ENCODE measurements at regions not wholly inside any gene's neighbourhood (a gene's known extent, or its start where the extent isn't known, plus 50 kb on each side); places are given as distances from the start of the nearest gene placed in this dataset.

DNA sequence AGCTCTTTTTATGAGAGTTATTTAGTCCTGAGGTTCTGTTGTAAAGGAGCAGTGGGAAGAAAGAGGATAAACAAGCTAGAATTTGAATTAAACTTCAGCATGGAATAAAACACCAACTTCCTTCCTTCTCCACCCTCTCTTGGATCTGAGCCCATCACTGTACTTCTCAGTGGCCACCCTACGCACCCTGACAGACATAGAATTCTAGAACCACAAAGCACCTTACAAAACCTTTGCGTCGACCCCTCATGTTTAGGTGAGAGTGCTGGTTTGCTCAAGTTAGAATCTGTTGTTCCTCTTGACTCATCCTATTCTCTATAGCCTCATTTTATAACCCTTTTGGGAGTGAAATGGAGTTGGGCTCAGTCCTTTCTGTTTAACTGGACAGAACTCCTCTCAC is 84.6 kb upstream of the RPL34 start:
- TF ChIP-seq, protein P1, sequence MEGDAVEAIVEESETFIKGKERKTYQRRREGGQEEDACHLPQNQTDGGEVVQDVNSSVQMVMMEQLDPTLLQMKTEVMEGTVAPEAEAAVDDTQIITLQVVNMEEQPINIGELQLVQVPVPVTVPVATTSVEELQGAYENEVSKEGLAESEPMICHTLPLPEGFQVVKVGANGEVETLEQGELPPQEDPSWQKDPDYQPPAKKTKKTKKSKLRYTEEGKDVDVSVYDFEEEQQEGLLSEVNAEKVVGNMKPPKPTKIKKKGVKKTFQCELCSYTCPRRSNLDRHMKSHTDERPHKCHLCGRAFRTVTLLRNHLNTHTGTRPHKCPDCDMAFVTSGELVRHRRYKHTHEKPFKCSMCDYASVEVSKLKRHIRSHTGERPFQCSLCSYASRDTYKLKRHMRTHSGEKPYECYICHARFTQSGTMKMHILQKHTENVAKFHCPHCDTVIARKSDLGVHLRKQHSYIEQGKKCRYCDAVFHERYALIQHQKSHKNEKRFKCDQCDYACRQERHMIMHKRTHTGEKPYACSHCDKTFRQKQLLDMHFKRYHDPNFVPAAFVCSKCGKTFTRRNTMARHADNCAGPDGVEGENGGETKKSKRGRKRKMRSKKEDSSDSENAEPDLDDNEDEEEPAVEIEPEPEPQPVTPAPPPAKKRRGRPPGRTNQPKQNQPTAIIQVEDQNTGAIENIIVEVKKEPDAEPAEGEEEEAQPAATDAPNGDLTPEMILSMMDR (conservative IDR thresholded peaks at IDR 0.05; ENCODE audit: low read depth, low read length): no peak
- DNase-seq (ENCODE audit: low read depth): no peak
- no peak overlapping the region for H3K4me3 ChIP-seq (ENCODE audit: low read length)

DNA sequence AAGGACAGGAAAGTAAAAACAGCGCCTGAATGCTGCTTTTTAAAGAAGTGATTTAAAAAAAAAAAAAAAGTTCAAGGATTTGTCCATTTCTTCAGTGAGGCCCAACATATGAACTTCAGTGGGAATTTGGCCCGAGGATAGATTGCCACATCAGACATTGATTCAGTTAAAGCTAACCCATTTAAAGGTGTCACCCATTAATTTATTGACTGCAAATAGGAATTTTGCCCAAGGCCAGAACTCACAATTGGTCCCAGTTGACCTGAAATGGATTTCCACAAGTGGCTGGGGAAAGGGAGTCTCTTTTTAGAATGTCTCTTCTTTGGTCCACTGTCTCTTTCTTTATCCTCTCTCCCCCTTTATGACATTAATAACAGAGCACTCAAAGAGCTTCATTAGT is 86.5 kb upstream of the RPL34 start:
- no peak for DNase-seq (ENCODE audit: low read depth)
- no peak overlapping the region for H3K4me3 ChIP-seq (ENCODE audit: low read length)
- TF ChIP-seq, protein P1 (conservative IDR thresholded peaks at IDR 0.05; ENCODE audit: low read depth, low read length): no peak

DNA sequence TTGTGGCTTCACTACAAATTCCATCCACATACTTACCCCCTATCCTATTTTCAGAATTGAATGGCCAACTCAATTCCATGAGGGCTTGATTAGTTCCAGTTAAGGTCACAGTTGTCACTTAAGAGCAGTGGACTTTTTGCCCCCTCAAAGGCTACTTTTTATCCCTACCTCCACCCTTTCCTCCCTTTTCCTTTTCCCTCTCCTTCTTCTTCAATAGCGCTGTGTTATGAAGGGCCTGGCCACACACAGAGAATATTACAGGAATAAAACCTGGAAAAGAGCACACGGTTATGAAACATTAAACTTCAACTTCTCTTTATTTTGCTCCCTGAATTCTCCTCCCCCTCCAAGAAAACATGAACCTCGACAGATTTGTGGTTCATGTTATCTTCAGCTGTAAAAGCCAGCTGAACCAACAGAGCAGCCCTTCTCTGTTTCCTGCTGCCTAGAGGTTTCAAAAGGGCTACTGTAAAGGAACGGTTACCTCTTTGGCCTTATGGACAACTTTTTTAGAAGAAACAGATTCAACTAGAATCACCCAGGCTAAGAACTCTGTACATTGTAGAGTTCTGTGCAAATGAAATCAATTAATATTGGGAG is 87.0 kb upstream of the RPL34 start:
- no peak overlapping the region for H3K4me3 ChIP-seq (ENCODE audit: low read length)
- no peak for DNase-seq (ENCODE audit: low read depth)

DNA sequence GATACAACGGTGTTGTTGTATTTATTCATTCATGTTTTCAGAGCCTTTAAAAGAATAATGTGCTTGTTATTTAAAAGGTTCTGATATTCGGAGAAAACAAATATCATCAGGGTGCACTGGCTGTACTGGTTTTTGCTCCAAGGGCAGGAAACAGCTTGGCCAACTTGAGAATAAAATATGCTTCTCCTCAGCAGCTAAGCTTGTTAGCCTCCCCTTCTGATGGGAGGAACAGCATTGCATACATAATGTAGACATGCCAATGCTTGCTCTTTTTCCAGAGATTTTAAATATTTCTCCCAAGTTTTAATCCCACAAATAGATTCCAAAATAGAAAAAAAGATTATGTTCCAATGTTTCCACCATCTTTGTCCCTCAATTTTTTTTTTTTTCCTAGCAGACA is 87.6 kb upstream of the RPL34 start:
- DNase-seq (ENCODE audit: low read depth): no peak
- no peak overlapping the region for H3K4me3 ChIP-seq (ENCODE audit: low read length)
- TF ChIP-seq, protein P1 (conservative IDR thresholded peaks at IDR 0.05; ENCODE audit: low read depth, low read length): no peak

More for the DNA sequence above, 87.0 kb upstream of the RPL34 start:
- TF ChIP-seq, protein P1 (conservative IDR thresholded peaks at IDR 0.05; ENCODE audit: low read depth, low read length): no peak

DNA sequence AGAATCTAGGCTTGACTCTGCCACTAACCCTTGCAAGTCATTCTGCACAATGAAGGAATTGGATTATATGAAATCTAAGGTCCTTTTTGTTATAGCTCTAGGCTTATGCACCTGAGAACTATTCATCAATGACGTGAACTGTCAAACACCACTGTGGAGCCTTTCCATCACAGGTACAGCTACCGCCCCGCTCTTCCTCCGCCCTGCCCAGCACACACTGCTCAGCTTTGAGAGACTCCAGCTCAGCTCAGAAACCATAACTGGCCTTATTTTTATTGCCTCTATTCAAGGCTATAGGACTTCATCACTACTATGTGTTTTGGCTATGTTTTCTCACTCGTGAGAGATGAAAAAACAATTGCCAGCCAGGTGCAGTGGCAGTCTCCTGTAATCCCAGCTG is 88.2 kb upstream of the RPL34 start:
- TF ChIP-seq, protein P1 (conservative IDR thresholded peaks at IDR 0.05; ENCODE audit: low read depth, low read length): no peak
- no peak for DNase-seq (ENCODE audit: low read depth)

DNA sequence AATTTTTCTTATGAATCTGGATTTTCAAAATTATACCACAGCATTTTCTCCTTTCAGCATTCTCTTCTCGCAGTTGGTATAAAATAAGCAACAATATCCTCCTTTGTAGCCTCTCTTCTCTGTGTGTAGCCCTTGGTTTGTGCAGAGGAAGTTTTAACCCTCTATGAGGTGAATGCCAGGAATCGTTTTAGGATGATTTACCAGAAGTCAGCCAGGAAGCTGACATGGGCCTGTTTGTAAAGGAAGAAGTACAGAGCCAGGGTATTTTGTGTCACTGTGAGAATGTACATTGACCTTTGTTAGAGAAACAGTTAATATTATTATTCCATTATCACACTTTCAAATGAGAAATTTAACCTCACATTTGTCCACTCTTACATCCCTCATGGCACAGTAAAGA is 88.9 kb upstream of the RPL34 start:
- no peak for DNase-seq (ENCODE audit: low read depth)
- no peak overlapping the region for H3K4me3 ChIP-seq (ENCODE audit: low read length)
- TF ChIP-seq, protein P1 (conservative IDR thresholded peaks at IDR 0.05; ENCODE audit: low read depth, low read length): no peak

More for the DNA sequence above, 88.2 kb upstream of the RPL34 start:
- H3K4me3 ChIP-seq (ENCODE audit: low read length): no peak overlapping the region
